SK-N-MC (cell line): ENCODE measurements at regions not wholly inside any gene's neighbourhood (a gene's known extent, or its start where the extent isn't known, plus 50 kb on each side); places are given as distances from the start of the nearest gene placed in this dataset.

ENCODE experiments used
- EZH2 ChIP-seq: fragments of 200-600 bp; sonication (generic); IDR thresholded peaks from one replicate; pipeline ENCODE4 v1.6.1; 2017; ENCODE audit warnings: antibody characterized with exemption
- POLR2AphosphoS5 ChIP-seq: IDR thresholded peaks from 2 replicates; pipeline ENCODE4 v1.6.1; 2012; ENCODE audit warnings: mild to moderate bottlenecking, low read depth, low read length, borderline replicate concordance

DNA sequence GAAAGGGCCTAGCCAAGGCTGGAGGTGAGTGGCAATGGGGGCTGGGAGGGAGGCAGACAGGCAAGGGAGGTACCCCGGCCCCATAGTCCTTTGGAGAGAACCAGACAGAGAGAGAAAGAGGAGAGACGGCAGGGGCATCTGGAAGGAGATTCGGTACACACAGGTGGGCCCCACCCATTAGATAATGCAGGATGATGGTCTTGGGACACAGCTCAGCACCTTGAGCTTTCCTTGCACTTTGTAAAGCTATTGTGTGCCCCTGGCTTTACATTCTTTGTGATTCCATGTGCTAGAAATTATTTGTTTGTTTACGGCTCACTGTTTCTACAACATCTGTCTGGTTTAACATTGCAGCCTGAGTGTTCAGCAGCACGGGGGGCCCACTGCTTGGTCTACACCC, 83.1 kb downstream of the CTAGE1 start:
- no peak for TF ChIP-seq POLR2AphosphoS5
- no peak for TF ChIP-seq EZH2
